ENCODE measurements at regions not wholly inside any gene's neighbourhood (a gene's known extent, or its start where the extent isn't known, plus 50 kb on each side); places are given as distances from the start of the nearest gene placed in this dataset.

DNA sequence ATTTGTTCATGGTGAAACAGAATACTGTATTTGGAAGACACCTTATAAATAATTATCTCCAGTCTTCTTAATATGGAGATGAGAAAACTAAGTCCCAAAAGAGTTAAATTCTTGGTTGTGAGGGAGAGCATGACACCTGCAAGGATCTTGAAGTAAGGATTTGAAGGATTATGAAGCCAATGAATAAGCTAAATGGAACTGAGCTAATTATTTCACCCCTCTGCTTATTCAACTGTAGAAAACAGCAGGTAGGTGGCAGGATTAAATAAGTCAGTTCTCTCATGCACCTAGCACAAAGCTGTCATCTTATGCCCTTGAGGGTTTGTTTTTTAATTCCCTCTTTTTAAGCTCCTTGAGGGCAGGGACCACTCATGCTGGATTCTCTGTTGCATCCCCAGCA lies 457.3 kb downstream of the ETS1 start:
- Histone ChIP-seq H3K27me3 (ENCODE audit: control insufficient read depth in 1 of 2, insufficient read depth in 2 of 2, low read length in 2 of 2) (no peaks in the 10 kb centered on the region), H3K4me1 (ENCODE audit: control insufficient read depth in 2 of 2, insufficient read depth in 2 of 2, low read length in 1 of 2) (no peaks in the 10 kb centered on the region), H3K9me3 (ENCODE audit: control insufficient read depth in 2 of 2, insufficient read depth in 1 of 2, low read depth in 1 of 2, low read length in 1 of 2) (no peaks in the 10 kb centered on the region), H3K36me3 (ENCODE audit: control insufficient read depth in 2 of 2, insufficient read depth in 2 of 2, low read length in 1 of 2) (no peaks in the 10 kb centered on the region), H3K4me3 (ENCODE audit: low read depth in 1 of 2, low read length in 2 of 2) (no peak overlapping the region), H3K27ac (ENCODE audit: low read depth in 2 of 2, low read length in 1 of 2) (no peak overlapping the region)

GRCh38 chr11:128125723-128126122 lies 461.6 kb downstream of the ETS1 start:
- whole genome bisulfite sequencing, 2 donors = 80 to 86% methylated on average over 3 of the region's 3 CpGs
- no peaks in the 10 kb centered on the region for H3K4me1 ChIP-seq (ENCODE audit: control insufficient read depth in 2 of 2, insufficient read depth in 2 of 2, low read length in 1 of 2)
- no peaks in the 10 kb centered on the region for H3K9me3 ChIP-seq (ENCODE audit: control insufficient read depth in 2 of 2, insufficient read depth in 1 of 2, low read depth in 1 of 2, low read length in 1 of 2)
- H3K36me3 ChIP-seq (ENCODE audit: control insufficient read depth in 2 of 2, insufficient read depth in 2 of 2, low read length in 1 of 2) = no peaks in the 10 kb centered on the region
- no peaks in the 10 kb centered on the region for H3K27me3 ChIP-seq (ENCODE audit: control insufficient read depth in 1 of 2, insufficient read depth in 2 of 2, low read length in 2 of 2)
- no peak overlapping the region for H3K4me3 ChIP-seq (ENCODE audit: low read depth in 1 of 2, low read length in 2 of 2)
- no peak overlapping the region for H3K27ac ChIP-seq (ENCODE audit: low read depth in 2 of 2, low read length in 1 of 2)

- H3K36me3 ChIP-seq (ENCODE audit: control insufficient read depth in 2 of 2, insufficient read depth in 2 of 2, low read length in 1 of 2) = no peaks in the 10 kb centered on the region
- no peaks in the 10 kb centered on the region for H3K4me1 ChIP-seq (ENCODE audit: control insufficient read depth in 2 of 2, insufficient read depth in 2 of 2, low read length in 1 of 2)
- H3K9me3 ChIP-seq (ENCODE audit: control insufficient read depth in 2 of 2, insufficient read depth in 1 of 2, low read depth in 1 of 2, low read length in 1 of 2) = no peaks in the 10 kb centered on the region
- no peak overlapping the region for H3K27ac ChIP-seq (ENCODE audit: low read depth in 2 of 2, low read length in 1 of 2)
- no peaks in the 10 kb centered on the region for H3K27me3 ChIP-seq (ENCODE audit: control insufficient read depth in 1 of 2, insufficient read depth in 2 of 2, low read length in 2 of 2)
- no peak overlapping the region for H3K4me3 ChIP-seq (ENCODE audit: low read depth in 1 of 2, low read length in 2 of 2)
- 39 to 43% methylated on average over 7 of the region's 7 CpGs for WGBS, 2 donors
Measured at GRCh38 chr11:128116885-128117284, 470.5 kb downstream of the ETS1 start.

- Histone ChIP-seq H3K27ac (ENCODE audit: low read depth in 2 of 2, low read length in 1 of 2) (no peak overlapping the region), H3K9me3 (ENCODE audit: control insufficient read depth in 2 of 2, insufficient read depth in 1 of 2, low read depth in 1 of 2, low read length in 1 of 2) (no peaks in the 10 kb centered on the region), H3K27me3 (ENCODE audit: control insufficient read depth in 1 of 2, insufficient read depth in 2 of 2, low read length in 2 of 2) (no peaks in the 10 kb centered on the region), H3K4me1 (ENCODE audit: control insufficient read depth in 2 of 2, insufficient read depth in 2 of 2, low read length in 1 of 2) (no peaks in the 10 kb centered on the region), H3K36me3 (ENCODE audit: control insufficient read depth in 2 of 2, insufficient read depth in 2 of 2, low read length in 1 of 2) (no peaks in the 10 kb centered on the region), H3K4me3 (ENCODE audit: low read depth in 1 of 2, low read length in 2 of 2) (no peak overlapping the region)
- 60 to 76% methylated on average over 4 of the region's 4 CpGs for WGBS, 2 donors
Measured at GRCh38 chr11:128116447-128116846, 470.9 kb downstream of the ETS1 start.

GRCh38 chr11:128105950-128106349 lies 481.4 kb downstream of the ETS1 start:
- H3K4me1 ChIP-seq (ENCODE audit: control insufficient read depth in 2 of 2, insufficient read depth in 2 of 2, low read length in 1 of 2) = no peaks in the 10 kb centered on the region
- H3K27ac ChIP-seq (ENCODE audit: low read depth in 2 of 2, low read length in 1 of 2) = no peak overlapping the region
- H3K27me3 ChIP-seq (ENCODE audit: control insufficient read depth in 1 of 2, insufficient read depth in 2 of 2, low read length in 2 of 2) = no peaks in the 10 kb centered on the region
- no peaks in the 10 kb centered on the region for H3K36me3 ChIP-seq (ENCODE audit: control insufficient read depth in 2 of 2, insufficient read depth in 2 of 2, low read length in 1 of 2)
- no peak overlapping the region for H3K4me3 ChIP-seq (ENCODE audit: low read depth in 1 of 2, low read length in 2 of 2)
- H3K9me3 ChIP-seq (ENCODE audit: control insufficient read depth in 2 of 2, insufficient read depth in 1 of 2, low read depth in 1 of 2, low read length in 1 of 2) = no peaks in the 10 kb centered on the region

DNA sequence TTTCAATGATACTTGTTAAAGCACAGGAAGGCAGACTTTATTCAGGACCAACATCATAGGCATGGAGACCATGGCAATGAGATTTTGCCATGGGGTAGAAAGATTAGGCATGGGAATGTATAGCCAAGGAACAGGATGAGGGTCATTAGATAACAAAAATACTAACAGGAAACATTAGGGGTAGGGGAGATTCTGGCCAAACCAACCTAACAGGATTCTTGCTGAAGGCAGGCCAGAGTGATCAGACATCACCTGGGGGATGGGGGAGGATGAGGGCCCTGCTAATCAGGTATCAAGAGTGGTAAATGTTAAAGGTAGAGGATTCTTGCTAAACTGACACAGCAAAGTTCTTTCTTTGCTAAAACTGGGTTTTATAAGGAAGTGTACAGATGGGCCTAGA lies 481.8 kb downstream of the ETS1 start:
- H3K4me3 ChIP-seq (ENCODE audit: low read depth in 1 of 2, low read length in 2 of 2) = no peak overlapping the region
- no peaks in the 10 kb centered on the region for H3K4me1 ChIP-seq (ENCODE audit: control insufficient read depth in 2 of 2, insufficient read depth in 2 of 2, low read length in 1 of 2)
- no peaks in the 10 kb centered on the region for H3K36me3 ChIP-seq (ENCODE audit: control insufficient read depth in 2 of 2, insufficient read depth in 2 of 2, low read length in 1 of 2)
- H3K27me3 ChIP-seq (ENCODE audit: control insufficient read depth in 1 of 2, insufficient read depth in 2 of 2, low read length in 2 of 2) = no peaks in the 10 kb centered on the region
- no peaks in the 10 kb centered on the region for H3K9me3 ChIP-seq (ENCODE audit: control insufficient read depth in 2 of 2, insufficient read depth in 1 of 2, low read depth in 1 of 2, low read length in 1 of 2)
- H3K27ac ChIP-seq (ENCODE audit: low read depth in 2 of 2, low read length in 1 of 2) = no peak overlapping the region

DNA sequence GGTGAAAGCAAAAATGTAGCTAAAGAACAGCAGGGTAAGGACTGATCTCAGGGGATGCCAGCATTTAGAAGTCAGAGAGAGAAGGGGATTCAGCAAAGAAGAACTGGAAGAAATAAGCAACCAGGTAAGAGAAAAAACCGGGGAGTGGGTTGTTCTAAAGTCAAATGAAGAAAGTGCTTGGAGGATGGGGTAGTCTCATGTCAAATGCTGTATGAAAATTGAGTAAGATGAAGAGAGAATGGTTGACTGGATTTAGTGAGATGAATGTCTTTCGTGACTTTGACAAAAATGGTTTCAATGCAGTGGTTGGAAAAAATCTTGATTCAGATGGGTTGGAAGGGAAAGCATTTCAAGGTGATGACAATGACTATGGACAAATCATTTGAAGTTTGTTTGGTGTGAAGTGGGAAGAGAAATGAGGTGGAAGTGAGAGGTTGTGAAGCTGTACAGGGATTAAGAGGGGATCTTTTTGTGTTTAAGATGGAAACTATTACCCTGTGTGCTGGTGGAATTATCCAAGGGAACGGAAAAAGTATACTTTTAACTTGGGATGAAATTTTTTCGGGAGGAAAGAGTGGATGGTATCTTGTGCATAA lies 484.0 kb downstream of the ETS1 start:
- Histone ChIP-seq H3K36me3 (ENCODE audit: control insufficient read depth in 2 of 2, insufficient read depth in 2 of 2, low read length in 1 of 2) (no peaks in the 10 kb centered on the region), H3K4me1 (ENCODE audit: control insufficient read depth in 2 of 2, insufficient read depth in 2 of 2, low read length in 1 of 2) (no peaks in the 10 kb centered on the region), H3K27me3 (ENCODE audit: control insufficient read depth in 1 of 2, insufficient read depth in 2 of 2, low read length in 2 of 2) (no peaks in the 10 kb centered on the region), H3K4me3 (ENCODE audit: low read depth in 1 of 2, low read length in 2 of 2) (no peak overlapping the region), H3K27ac (ENCODE audit: low read depth in 2 of 2, low read length in 1 of 2) (no peak overlapping the region), H3K9me3 (ENCODE audit: control insufficient read depth in 2 of 2, insufficient read depth in 1 of 2, low read depth in 1 of 2, low read length in 1 of 2) (no peaks in the 10 kb centered on the region)
- 76 to 82% methylated on average over 4 of the region's 4 CpGs for WGBS, 2 donors

- Histone ChIP-seq H3K4me3 (ENCODE audit: low read depth in 1 of 2, low read length in 2 of 2) (no peak overlapping the region), H3K36me3 (ENCODE audit: control insufficient read depth in 2 of 2, insufficient read depth in 2 of 2, low read length in 1 of 2) (no peaks in the 10 kb centered on the region), H3K4me1 (ENCODE audit: control insufficient read depth in 2 of 2, insufficient read depth in 2 of 2, low read length in 1 of 2) (no peaks in the 10 kb centered on the region), H3K27ac (ENCODE audit: low read depth in 2 of 2, low read length in 1 of 2) (no peak overlapping the region), H3K27me3 (ENCODE audit: control insufficient read depth in 1 of 2, insufficient read depth in 2 of 2, low read length in 2 of 2) (no peaks in the 10 kb centered on the region), H3K9me3 (ENCODE audit: control insufficient read depth in 2 of 2, insufficient read depth in 1 of 2, low read depth in 1 of 2, low read length in 1 of 2) (no peaks in the 10 kb centered on the region)
- WGBS, 2 donors = 57 to 65% methylated on average over 1 of the region's 1 CpG
Measured at GRCh38 chr11:128098781-128099180, 488.6 kb downstream of the ETS1 start.

DNA sequence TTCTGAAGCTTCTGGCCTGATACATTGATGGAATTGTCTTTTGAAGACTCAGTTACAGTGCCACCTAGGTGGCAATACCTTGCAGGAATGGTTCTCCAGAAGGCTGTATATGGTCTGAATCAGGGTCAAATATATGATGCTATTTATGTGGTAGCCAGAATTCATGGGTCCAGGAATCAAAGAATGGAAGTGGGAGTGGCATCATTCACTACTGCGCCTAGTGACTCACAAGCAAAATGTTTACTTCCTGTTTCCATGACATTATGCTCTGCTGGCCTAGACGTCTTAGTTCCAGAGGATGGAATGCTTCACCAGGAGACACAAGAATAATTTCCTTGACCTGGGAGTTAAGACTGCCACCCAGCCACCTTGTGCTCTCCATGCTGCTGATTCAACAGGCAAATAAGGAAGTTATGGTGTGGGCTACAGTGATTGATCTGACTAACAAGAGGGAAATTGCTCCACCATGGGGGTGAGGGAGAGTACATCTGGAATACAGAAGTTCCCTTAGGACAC lies 491.8 kb downstream of the ETS1 start:
- Histone ChIP-seq H3K4me3 (ENCODE audit: low read depth in 1 of 2, low read length in 2 of 2) (no peak overlapping the region), H3K36me3 (ENCODE audit: control insufficient read depth in 2 of 2, insufficient read depth in 2 of 2, low read length in 1 of 2) (no peaks in the 10 kb centered on the region), H3K4me1 (ENCODE audit: control insufficient read depth in 2 of 2, insufficient read depth in 2 of 2, low read length in 1 of 2) (no peaks in the 10 kb centered on the region), H3K27me3 (ENCODE audit: control insufficient read depth in 1 of 2, insufficient read depth in 2 of 2, low read length in 2 of 2) (no peaks in the 10 kb centered on the region), H3K27ac (ENCODE audit: low read depth in 2 of 2, low read length in 1 of 2) (no peak overlapping the region), H3K9me3 (ENCODE audit: control insufficient read depth in 2 of 2, insufficient read depth in 1 of 2, low read depth in 1 of 2, low read length in 1 of 2) (no peaks in the 10 kb centered on the region)
- 36 to 44% methylated on average over 2 of the region's 2 CpGs for WGBS, 2 donors

DNA sequence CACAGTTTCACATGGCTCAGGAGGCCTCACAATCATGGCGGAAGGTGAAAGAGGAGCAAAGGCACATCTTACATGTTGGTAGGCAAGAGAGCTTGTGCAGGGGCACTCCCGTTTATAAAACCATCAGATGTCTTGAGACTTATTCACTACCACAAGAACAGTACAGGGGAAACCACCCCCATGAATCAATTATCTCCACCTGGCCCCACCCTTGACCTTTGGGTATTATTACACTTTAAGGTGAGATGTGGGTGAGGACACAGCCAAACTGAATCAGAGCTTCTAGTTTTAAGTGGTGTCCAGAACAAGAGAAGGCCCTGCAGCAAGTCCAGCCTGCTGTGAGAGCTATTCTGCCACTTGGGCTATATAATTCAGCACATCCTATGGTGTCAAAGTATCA lies 493.7 kb downstream of the ETS1 start:
- Histone ChIP-seq H3K4me3 (ENCODE audit: low read depth in 1 of 2, low read length in 2 of 2) (no peak overlapping the region), H3K27me3 (ENCODE audit: control insufficient read depth in 1 of 2, insufficient read depth in 2 of 2, low read length in 2 of 2) (no peaks in the 10 kb centered on the region), H3K36me3 (ENCODE audit: control insufficient read depth in 2 of 2, insufficient read depth in 2 of 2, low read length in 1 of 2) (no peaks in the 10 kb centered on the region), H3K4me1 (ENCODE audit: control insufficient read depth in 2 of 2, insufficient read depth in 2 of 2, low read length in 1 of 2) (no peaks in the 10 kb centered on the region), H3K27ac (ENCODE audit: low read depth in 2 of 2, low read length in 1 of 2) (no peak overlapping the region), H3K9me3 (ENCODE audit: control insufficient read depth in 2 of 2, insufficient read depth in 1 of 2, low read depth in 1 of 2, low read length in 1 of 2) (peaks cover 0 to 3% of the 10 kb centered on the region in 2 donors)
- WGBS, 2 donors = 91 to 94% methylated on average over 2 of the region's 2 CpGs

All from esophagus (tissue), 2 donors.